ENCODE measurements at regions not wholly inside any gene's neighbourhood (a gene's known extent, or its start where the extent isn't known, plus 50 kb on each side); places are given as distances from the start of the nearest gene placed in this dataset.

GRCh38 chr16:9318764-9319163, 227.3 kb downstream of the HAPSTR1 start:
- TF ChIP-seq CTCF (IDR thresholded peaks at IDR 0.05; ENCODE audit: low read depth, low read length, missing input control) (no peak), MAX (IDR thresholded peaks at IDR 0.05) (no peak), RAD21 (IDR thresholded peaks at IDR 0.05) (no peak)

Measured in liver (tissue), 3 donors.